SK-N-SH (cell line): ENCODE measurements at regions not wholly inside any gene's neighbourhood (a gene's known extent, or its start where the extent isn't known, plus 50 kb on each side); places are given as distances from the start of the nearest gene placed in this dataset.

Experiments
- EP300 ChIP-seq, 2 experiments: IDR thresholded peaks; 2 replicates each; pipeline versions ENCODE4 v1.4.0 to v1.6.1; 2012; ENCODE audit warnings: borderline replicate concordance in 1 of 2, low read depth in 1 of 2, low read length in 1 of 2
- EZH2phosphoT487 ChIP-seq: fragments of 200-600 bp; sonication (generic); IDR thresholded peaks from 2 replicates; pipeline ENCODE4 v1.6.1; 2017; ENCODE audit warnings: low read depth, mixed run types, mild to moderate bottlenecking, antibody characterized with exemption, moderate library complexity, borderline replicate concordance
- FOXM1 ChIP-seq: IDR thresholded peaks from 2 replicates; pipeline ENCODE4 v1.4.0; 2012; ENCODE audit warnings: low read depth, mild to moderate bottlenecking
- JUND ChIP-seq: IDR thresholded peaks from 2 replicates; pipeline ENCODE4 v1.4.0; 2012
- MEF2A ChIP-seq: IDR thresholded peaks from 2 replicates; pipeline ENCODE4 v1.4.0; 2012; ENCODE audit warnings: low read depth, borderline replicate concordance
- MXI1 ChIP-seq: IDR thresholded peaks from 2 replicates; pipeline ENCODE4 v1.6.1; 2012; ENCODE audit warnings: mild to moderate bottlenecking, low read depth, low read length, improper control_type of control experiment
- PBX3 ChIP-seq: IDR thresholded peaks from 2 replicates; pipeline ENCODE4; 2012
- POLR2AphosphoS5 ChIP-seq: IDR thresholded peaks from 2 replicates; pipeline ENCODE4 v1.6.1; 2012; ENCODE audit warnings: low read depth, low read length
- RXRA ChIP-seq: IDR thresholded peaks from 2 replicates; pipeline ENCODE4 v1.4.0; 2012; ENCODE audit warnings: low read depth, mild to moderate bottlenecking, borderline replicate concordance
- USF2 ChIP-seq: fragments of 150-350 bp; IDR thresholded peaks from 2 replicates; pipeline ENCODE4 v1.6.1; 2017; ENCODE audit warnings: antibody characterized with exemption, low read length, low read depth, borderline replicate concordance
- TF ChIP-seq, protein P1 (sequence below): fragments of 200-600 bp; sonication (generic); IDR thresholded peaks from 2 replicates; pipeline ENCODE4 v1.6.1; 2017; ENCODE audit warnings: antibody characterized with exemption, mild to moderate bottlenecking, moderate library complexity
- TF ChIP-seq, protein P2 (sequence below): IDR thresholded peaks from 2 replicates; pipeline ENCODE4 v1.6.1; 2012; ENCODE audit warnings: mild to moderate bottlenecking, low read depth, low read length, moderate library complexity
- TF ChIP-seq, protein P3 (sequence below): IDR thresholded peaks from 2 replicates; pipeline ENCODE4 v1.4.0; 2012; ENCODE audit warnings: low read depth

GRCh38 chr21:20030390-20030789 is 967.8 kb upstream of the NCAM2 start:
- TF ChIP-seq, protein P1, sequence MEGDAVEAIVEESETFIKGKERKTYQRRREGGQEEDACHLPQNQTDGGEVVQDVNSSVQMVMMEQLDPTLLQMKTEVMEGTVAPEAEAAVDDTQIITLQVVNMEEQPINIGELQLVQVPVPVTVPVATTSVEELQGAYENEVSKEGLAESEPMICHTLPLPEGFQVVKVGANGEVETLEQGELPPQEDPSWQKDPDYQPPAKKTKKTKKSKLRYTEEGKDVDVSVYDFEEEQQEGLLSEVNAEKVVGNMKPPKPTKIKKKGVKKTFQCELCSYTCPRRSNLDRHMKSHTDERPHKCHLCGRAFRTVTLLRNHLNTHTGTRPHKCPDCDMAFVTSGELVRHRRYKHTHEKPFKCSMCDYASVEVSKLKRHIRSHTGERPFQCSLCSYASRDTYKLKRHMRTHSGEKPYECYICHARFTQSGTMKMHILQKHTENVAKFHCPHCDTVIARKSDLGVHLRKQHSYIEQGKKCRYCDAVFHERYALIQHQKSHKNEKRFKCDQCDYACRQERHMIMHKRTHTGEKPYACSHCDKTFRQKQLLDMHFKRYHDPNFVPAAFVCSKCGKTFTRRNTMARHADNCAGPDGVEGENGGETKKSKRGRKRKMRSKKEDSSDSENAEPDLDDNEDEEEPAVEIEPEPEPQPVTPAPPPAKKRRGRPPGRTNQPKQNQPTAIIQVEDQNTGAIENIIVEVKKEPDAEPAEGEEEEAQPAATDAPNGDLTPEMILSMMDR, result no peak
- TF ChIP-seq JUND (no peak), POLR2AphosphoS5 (no peak), EP300 (IDR thresholded peaks at IDR 0.05; ENCODE audit: borderline replicate concordance in 1 of 2, low read depth in 1 of 2, low read length in 1 of 2) (no peak), FOXM1 (no peak), USF2 (no peak), RXRA (no peak), EZH2phosphoT487 (no peak), MEF2A (no peak), MXI1 (no peak), PBX3 (no peak)
- TF ChIP-seq, protein P2, sequence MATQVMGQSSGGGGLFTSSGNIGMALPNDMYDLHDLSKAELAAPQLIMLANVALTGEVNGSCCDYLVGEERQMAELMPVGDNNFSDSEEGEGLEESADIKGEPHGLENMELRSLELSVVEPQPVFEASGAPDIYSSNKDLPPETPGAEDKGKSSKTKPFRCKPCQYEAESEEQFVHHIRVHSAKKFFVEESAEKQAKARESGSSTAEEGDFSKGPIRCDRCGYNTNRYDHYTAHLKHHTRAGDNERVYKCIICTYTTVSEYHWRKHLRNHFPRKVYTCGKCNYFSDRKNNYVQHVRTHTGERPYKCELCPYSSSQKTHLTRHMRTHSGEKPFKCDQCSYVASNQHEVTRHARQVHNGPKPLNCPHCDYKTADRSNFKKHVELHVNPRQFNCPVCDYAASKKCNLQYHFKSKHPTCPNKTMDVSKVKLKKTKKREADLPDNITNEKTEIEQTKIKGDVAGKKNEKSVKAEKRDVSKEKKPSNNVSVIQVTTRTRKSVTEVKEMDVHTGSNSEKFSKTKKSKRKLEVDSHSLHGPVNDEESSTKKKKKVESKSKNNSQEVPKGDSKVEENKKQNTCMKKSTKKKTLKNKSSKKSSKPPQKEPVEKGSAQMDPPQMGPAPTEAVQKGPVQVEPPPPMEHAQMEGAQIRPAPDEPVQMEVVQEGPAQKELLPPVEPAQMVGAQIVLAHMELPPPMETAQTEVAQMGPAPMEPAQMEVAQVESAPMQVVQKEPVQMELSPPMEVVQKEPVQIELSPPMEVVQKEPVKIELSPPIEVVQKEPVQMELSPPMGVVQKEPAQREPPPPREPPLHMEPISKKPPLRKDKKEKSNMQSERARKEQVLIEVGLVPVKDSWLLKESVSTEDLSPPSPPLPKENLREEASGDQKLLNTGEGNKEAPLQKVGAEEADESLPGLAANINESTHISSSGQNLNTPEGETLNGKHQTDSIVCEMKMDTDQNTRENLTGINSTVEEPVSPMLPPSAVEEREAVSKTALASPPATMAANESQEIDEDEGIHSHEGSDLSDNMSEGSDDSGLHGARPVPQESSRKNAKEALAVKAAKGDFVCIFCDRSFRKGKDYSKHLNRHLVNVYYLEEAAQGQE, result no peak
- TF ChIP-seq, protein P3, sequence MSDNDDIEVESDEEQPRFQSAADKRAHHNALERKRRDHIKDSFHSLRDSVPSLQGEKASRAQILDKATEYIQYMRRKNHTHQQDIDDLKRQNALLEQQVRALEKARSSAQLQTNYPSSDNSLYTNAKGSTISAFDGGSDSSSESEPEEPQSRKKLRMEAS, result no peak
